GM12878 (cell line): ENCODE measurements at regions not wholly inside any gene's neighbourhood (a gene's known extent, or its start where the extent isn't known, plus 50 kb on each side); places are given as distances from the start of the nearest gene placed in this dataset.
A peak's percentile ranks its signal among the peaks of the same experiment; 100 is the strongest.

ENCODE experiments used
- ATAC-seq: fragments of 200-7000 bp; cut with Tn5 transposase; 3 replicates; pipeline ENCODE4 v1.9.1; 2020; ENCODE audit warnings: mild to moderate bottlenecking, moderate library complexity
- BruUV-seq: library from RNA; stranded (reverse); fragments of 400-500 nt; replicated peaks from 2 replicates; lab custom pipeline; 2021; lab: Mats Ljungman, UMichigan
- CTCF ChIA-PET: fragments of 300-600 bp; sonication (Branson Sonifier 250); formaldehyde crosslinking; extraction: SDS; loops from one replicate; lab custom pipeline; 2021; ENCODE audit warnings: inconsistent platforms; lab: Yijun Ruan, JAX
- POLR2A ChIA-PET: fragments of 350-600 bp; formaldehyde crosslinking; extraction: SDS; loops from one replicate; lab custom pipeline; 2021; ENCODE audit warnings: inconsistent platforms; lab: Charles Lee
- RAD21 ChIA-PET: fragments of 300-600 bp; sonication (Branson Sonifier 250); formaldehyde crosslinking; loops from one replicate; lab custom pipeline; 2023; ENCODE audit warnings: antibody characterized with exemption; ENCODE audit not compliant: unreplicated experiment; lab: Charles Lee
- SMC1A ChIA-PET: fragments of 300-600 bp; sonication (Branson Sonifier 250); formaldehyde crosslinking; loops from one replicate; lab custom pipeline; 2023; ENCODE audit not compliant: unreplicated experiment, uncharacterized antibody; lab: Charles Lee
- DNase-seq: peaks from one replicate; pipeline ENCODE4 v3.0.0-alpha.2; 2011; ENCODE audit warnings: low read depth, low spot score
- FAIRE-seq: peaks from 3 replicates; lab custom pipeline; 2011; peaks lifted over from hg19 to GRCh38; lab: Jason Lieb, UNC
- H2AFZ ChIP-seq: 2 replicates; pipeline ENCODE4 v1.6.0; 2011; ENCODE audit warnings: low read depth, low read length, control low read depth; ENCODE audit not compliant: control insufficient read depth
- H3K27ac ChIP-seq: 2 replicates; pipeline ENCODE4 v1.5.1; 2011; ENCODE audit warnings: control low read depth; ENCODE audit not compliant: control insufficient read depth, insufficient read depth
- H3K27me3 ChIP-seq, 2 experiments: replicated peaks in 1 of 2; 2 replicates each; pipeline versions ENCODE4 v1.6.0 to v1.6.1; 2011; ENCODE audit warnings: low read length in 1 of 2; ENCODE audit not compliant: control insufficient read depth in 2 of 2, insufficient read depth in 2 of 2
- H3K36me3 ChIP-seq, 2 experiments: 2 replicates each; pipeline ENCODE4 v1.5.1; 2011; ENCODE audit warnings: low read length in 1 of 2; ENCODE audit not compliant: control insufficient read depth in 2 of 2, insufficient read depth in 2 of 2
- H3K4me1 ChIP-seq: 2 replicates; pipeline ENCODE4 v1.6.1; 2011; ENCODE audit warnings: mild to moderate bottlenecking, low read length, moderate library complexity, mixed read lengths; ENCODE audit not compliant: control insufficient read depth, insufficient read depth
- H3K4me2 ChIP-seq: 2 replicates; pipeline ENCODE4 v1.6.0; 2011; ENCODE audit warnings: control low read depth; ENCODE audit not compliant: control insufficient read depth, insufficient read depth
- H3K4me3 ChIP-seq: fragments of 200-600 bp; sonication (generic); 2 replicates; pipeline ENCODE4 v1.5.1; 2016
- H3K79me2 ChIP-seq: 2 replicates; pipeline ENCODE4 v1.6.0; 2011; ENCODE audit warnings: low read length; ENCODE audit not compliant: control insufficient read depth, insufficient read depth
- H3K9ac ChIP-seq: 2 replicates; pipeline ENCODE4 v1.8.0; 2011; ENCODE audit warnings: low read length, control low read depth, mixed read lengths; ENCODE audit not compliant: control insufficient read depth, insufficient read depth
- H3K9me3 ChIP-seq: replicated peaks from 3 replicates; pipeline ENCODE4 v1.5.1; 2011; ENCODE audit warnings: mild to moderate bottlenecking, low read length; ENCODE audit not compliant: control insufficient read depth, insufficient read depth
- H4K20me1 ChIP-seq: 2 replicates; pipeline ENCODE4 v1.6.0; 2011; ENCODE audit not compliant: control insufficient read depth, insufficient read depth
- BCL11A ChIP-seq: IDR thresholded peaks from 2 replicates; pipeline ENCODE4 v1.6.1; 2011; ENCODE audit warnings: low read depth, low read length
- CREB1 ChIP-seq: IDR thresholded peaks from 2 replicates; pipeline ENCODE4 v1.6.1; 2012; ENCODE audit warnings: low read depth, mild to moderate bottlenecking, inconsistent platforms
- IRF4 ChIP-seq: IDR thresholded peaks from 2 replicates; pipeline ENCODE4 v1.6.1; 2011; ENCODE audit warnings: low read depth, low read length
- JUNB ChIP-seq: IDR thresholded peaks from 2 replicates; pipeline ENCODE4 v1.6.1; 2016; ENCODE audit warnings: antibody characterized with exemption, mild to moderate bottlenecking
- KLF5 ChIP-seq: fragments of 450-650 bp; IDR thresholded peaks from 2 replicates; pipeline ENCODE4 v1.6.1; 2014; ENCODE audit warnings: mild to moderate bottlenecking; ENCODE audit not compliant: partially characterized antibody
- MTA2 ChIP-seq: fragments of 450-650 bp; IDR thresholded peaks from 2 replicates; pipeline ENCODE4 v1.6.1; 2016; ENCODE audit warnings: low read depth, mild to moderate bottlenecking, moderate library complexity
- MXI1 ChIP-seq: fragments of 150-350 bp; IDR thresholded peaks from 2 replicates; pipeline ENCODE4 v1.6.1; 2011; ENCODE audit warnings: low read depth, mild to moderate bottlenecking, inconsistent platforms, low read length, improper control_type of control experiment
- RUNX3 ChIP-seq: IDR thresholded peaks from 2 replicates; pipeline ENCODE4 v1.6.1; 2012; ENCODE audit warnings: low read length, inconsistent platforms
- WGBS: methylation state at CpG from one replicate; pipeline ENCODE4 v1.1.6; 2016; ENCODE audit warnings: low lambda C conversion rate; ENCODE audit not compliant: insufficient replicate concordance, insufficient coverage; ENCODE audit errors: missing lambda C conversion rate; 5-methylcytosine and 5-hydroxymethylcytosine counted together
- in situ Hi-C: fragments of 300-500 bp; cut with MboI; formaldehyde crosslinking; loops from 9 replicates; pipeline ENCODE4 v1.14.3; 2018; ENCODE audit warnings: mixed read lengths
- intact Hi-C: fragments of 100-400 bp; cut with micrococcal nuclease; formaldehyde crosslinking; loops from one replicate; pipeline ENCODE4 v1.14.2; 2022; ENCODE audit not compliant: unreplicated experiment
- TF ChIP-seq, protein P1 (sequence below): fragments of 450-650 bp; formaldehyde crosslinking; IDR thresholded peaks from 2 replicates; pipeline ENCODE4 v1.4.0; 2020; ENCODE audit warnings: mild to moderate bottlenecking, moderate library complexity
- TF ChIP-seq, protein P2 (sequence below): fragments of 450-650 bp; IDR thresholded peaks from 2 replicates; pipeline ENCODE4 v1.6.1; 2018; ENCODE audit warnings: borderline replicate concordance, mild to moderate bottlenecking; ENCODE audit not compliant: partially characterized antibody
- TF ChIP-seq, protein P3 (sequence below): IDR thresholded peaks from 2 replicates; pipeline ENCODE4 v1.6.1; 2011; ENCODE audit warnings: low read depth, low read length, improper control_type of control experiment, borderline replicate concordance
- TF ChIP-seq, protein P4 (sequence below): fragments of 450-650 bp; IDR thresholded peaks from 2 replicates; pipeline ENCODE4 v1.6.1; 2017; ENCODE audit warnings: mild to moderate bottlenecking, moderate library complexity

DNA sequence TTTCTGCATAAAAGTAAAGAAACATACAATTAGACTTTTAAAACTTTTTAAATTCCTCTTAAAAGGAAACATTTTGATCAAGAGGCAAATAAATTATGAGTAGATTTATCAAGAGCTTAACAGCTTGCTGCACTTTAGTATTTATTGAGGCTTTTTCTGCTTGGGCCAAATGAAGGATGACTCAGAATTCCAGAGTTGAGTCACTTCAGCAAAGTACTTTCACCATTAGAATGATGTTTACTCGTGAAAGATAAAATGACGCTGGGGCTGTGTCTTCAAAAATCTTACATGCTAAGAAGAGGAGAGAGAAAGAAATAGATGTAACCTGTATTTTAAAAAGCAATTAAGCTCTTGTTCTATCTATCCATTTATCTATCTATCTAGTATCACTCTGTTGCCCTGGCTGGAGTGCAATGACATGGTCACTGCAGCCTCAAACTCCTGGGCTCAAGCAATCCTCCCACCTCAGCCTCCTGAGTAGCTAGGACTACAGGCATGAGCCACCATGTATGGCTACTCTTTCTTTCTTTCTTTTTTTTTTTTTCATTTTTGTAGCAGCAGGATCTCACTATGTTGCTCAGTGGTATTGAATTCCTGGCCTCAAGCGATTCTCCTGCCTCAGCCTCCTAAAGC, 75.3 kb upstream of the RIOK3 start:
- no TSS peak for BruUV-seq
- no peak overlapping the region for H3K9ac ChIP-seq
- TF ChIP-seq, protein P1, sequence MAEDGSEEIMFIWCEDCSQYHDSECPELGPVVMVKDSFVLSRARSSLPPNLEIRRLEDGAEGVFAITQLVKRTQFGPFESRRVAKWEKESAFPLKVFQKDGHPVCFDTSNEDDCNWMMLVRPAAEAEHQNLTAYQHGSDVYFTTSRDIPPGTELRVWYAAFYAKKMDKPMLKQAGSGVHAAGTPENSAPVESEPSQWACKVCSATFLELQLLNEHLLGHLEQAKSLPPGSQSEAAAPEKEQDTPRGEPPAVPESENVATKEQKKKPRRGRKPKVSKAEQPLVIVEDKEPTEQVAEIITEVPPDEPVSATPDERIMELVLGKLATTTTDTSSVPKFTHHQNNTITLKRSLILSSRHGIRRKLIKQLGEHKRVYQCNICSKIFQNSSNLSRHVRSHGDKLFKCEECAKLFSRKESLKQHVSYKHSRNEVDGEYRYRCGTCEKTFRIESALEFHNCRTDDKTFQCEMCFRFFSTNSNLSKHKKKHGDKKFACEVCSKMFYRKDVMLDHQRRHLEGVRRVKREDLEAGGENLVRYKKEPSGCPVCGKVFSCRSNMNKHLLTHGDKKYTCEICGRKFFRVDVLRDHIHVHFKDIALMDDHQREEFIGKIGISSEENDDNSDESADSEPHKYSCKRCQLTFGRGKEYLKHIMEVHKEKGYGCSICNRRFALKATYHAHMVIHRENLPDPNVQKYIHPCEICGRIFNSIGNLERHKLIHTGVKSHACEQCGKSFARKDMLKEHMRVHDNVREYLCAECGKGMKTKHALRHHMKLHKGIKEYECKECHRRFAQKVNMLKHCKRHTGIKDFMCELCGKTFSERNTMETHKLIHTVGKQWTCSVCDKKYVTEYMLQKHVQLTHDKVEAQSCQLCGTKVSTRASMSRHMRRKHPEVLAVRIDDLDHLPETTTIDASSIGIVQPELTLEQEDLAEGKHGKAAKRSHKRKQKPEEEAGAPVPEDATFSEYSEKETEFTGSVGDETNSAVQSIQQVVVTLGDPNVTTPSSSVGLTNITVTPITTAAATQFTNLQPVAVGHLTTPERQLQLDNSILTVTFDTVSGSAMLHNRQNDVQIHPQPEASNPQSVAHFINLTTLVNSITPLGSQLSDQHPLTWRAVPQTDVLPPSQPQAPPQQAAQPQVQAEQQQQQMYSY (CRISPR knock-in tag): no peak
- TF ChIP-seq JUNB (peak; percentile 97), IRF4 (peak; percentile 73; the same call in 1 of the 2 replicates), CREB1 (peak; percentile 50; the same call in 1 of the 2 replicates), MTA2 (peak; percentile 53; the same call in 1 of the 2 replicates), BCL11A (peak; percentile 15; the same call in 1 of the 2 replicates), RUNX3 (peak; percentile 21; the same call in 1 of the 2 replicates), KLF5 (no peak), MXI1 (no peak)
- TF ChIP-seq, protein P2, sequence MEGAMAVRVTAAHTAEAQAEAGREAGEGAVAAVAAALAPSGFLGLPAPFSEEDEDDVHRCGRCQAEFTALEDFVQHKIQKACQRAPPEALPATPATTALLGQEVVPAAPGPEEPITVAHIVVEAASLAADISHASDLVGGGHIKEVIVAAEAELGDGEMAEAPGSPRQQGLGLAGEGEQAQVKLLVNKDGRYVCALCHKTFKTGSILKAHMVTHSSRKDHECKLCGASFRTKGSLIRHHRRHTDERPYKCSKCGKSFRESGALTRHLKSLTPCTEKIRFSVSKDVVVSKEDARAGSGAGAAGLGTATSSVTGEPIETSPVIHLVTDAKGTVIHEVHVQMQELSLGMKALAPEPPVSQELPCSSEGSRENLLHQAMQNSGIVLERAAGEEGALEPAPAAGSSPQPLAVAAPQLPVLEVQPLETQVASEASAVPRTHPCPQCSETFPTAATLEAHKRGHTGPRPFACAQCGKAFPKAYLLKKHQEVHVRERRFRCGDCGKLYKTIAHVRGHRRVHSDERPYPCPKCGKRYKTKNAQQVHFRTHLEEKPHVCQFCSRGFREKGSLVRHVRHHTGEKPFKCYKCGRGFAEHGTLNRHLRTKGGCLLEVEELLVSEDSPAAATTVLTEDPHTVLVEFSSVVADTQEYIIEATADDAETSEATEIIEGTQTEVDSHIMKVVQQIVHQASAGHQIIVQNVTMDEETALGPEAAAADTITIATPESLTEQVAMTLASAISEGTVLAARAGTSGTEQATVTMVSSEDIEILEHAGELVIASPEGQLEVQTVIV: no peak
- TF ChIP-seq, protein P3, sequence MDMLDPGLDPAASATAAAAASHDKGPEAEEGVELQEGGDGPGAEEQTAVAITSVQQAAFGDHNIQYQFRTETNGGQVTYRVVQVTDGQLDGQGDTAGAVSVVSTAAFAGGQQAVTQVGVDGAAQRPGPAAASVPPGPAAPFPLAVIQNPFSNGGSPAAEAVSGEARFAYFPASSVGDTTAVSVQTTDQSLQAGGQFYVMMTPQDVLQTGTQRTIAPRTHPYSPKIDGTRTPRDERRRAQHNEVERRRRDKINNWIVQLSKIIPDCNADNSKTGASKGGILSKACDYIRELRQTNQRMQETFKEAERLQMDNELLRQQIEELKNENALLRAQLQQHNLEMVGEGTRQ: no peak
- TF ChIP-seq, protein P4, sequence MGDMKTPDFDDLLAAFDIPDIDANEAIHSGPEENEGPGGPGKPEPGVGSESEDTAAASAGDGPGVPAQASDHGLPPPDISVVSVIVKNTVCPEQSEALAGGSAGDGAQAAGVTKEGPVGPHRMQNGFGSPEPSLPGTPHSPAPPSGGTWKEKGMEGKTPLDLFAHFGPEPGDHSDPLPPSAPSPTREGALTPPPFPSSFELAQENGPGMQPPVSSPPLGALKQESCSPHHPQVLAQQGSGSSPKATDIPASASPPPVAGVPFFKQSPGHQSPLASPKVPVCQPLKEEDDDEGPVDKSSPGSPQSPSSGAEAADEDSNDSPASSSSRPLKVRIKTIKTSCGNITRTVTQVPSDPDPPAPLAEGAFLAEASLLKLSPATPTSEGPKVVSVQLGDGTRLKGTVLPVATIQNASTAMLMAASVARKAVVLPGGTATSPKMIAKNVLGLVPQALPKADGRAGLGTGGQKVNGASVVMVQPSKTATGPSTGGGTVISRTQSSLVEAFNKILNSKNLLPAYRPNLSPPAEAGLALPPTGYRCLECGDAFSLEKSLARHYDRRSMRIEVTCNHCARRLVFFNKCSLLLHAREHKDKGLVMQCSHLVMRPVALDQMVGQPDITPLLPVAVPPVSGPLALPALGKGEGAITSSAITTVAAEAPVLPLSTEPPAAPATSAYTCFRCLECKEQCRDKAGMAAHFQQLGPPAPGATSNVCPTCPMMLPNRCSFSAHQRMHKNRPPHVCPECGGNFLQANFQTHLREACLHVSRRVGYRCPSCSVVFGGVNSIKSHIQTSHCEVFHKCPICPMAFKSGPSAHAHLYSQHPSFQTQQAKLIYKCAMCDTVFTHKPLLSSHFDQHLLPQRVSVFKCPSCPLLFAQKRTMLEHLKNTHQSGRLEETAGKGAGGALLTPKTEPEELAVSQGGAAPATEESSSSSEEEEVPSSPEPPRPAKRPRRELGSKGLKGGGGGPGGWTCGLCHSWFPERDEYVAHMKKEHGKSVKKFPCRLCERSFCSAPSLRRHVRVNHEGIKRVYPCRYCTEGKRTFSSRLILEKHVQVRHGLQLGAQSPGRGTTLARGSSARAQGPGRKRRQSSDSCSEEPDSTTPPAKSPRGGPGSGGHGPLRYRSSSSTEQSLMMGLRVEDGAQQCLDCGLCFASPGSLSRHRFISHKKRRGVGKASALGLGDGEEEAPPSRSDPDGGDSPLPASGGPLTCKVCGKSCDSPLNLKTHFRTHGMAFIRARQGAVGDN: no peak

More for the DNA sequence above, 75.3 kb upstream of the RIOK3 start:
- no peak overlapping the region for H2AFZ ChIP-seq
- no peaks in the 10 kb centered on the region for H3K79me2 ChIP-seq
- ATAC-seq (peak; percentile 88), FAIRE-seq (peak; percentile 73), DNase-seq (peak; percentile 39)
- POLR2A ChIA-PET: interaction anchor here (0.9 to 1.0 kb wide), 2 partner anchors 14 to 244 kb away, joined by 3 read pairs; no protein-coding TSS in a partner anchor
- CTCF ChIA-PET: interaction anchor here (0.6 to 3.9 kb wide), 16 partner anchors 11 to 579 kb away, joined by 3 to 39 read pairs (median 8); no protein-coding TSS in a partner anchor
- RAD21 ChIA-PET: interaction anchor here (1.0 to 5.6 kb wide), 4 partner anchors 18 to 245 kb away, joined by 3 to 31 read pairs (median 6); no protein-coding TSS in a partner anchor
- H3K4me2 ChIP-seq: peak overlapping the region; percentile 15; the same call in 1 of the 2 replicates
- H4K20me1 ChIP-seq: no peaks in the 10 kb centered on the region
- H3K9me3 ChIP-seq: no peaks in the 10 kb centered on the region
- WGBS: 36% methylated on average over 3 of the region's 3 CpGs
- in situ Hi-C loops: no loop called here
- H3K27me3 ChIP-seq: no peaks in the 10 kb centered on the region
- no peaks in the 10 kb centered on the region; a peak in 2 of 4 replicates for H3K36me3 ChIP-seq
- H3K4me1 ChIP-seq: peaks cover 2% of the 10 kb centered on the region; the same call in 1 of the 2 replicates
- H3K27ac ChIP-seq: no peak overlapping the region
- SMC1A ChIA-PET: interaction anchor here (0.6 to 3.0 kb wide), 10 partner anchors 16 to 400 kb away, joined by 3 to 12 read pairs (median 3); partner anchors contain the start of gene CABLES1
- H3K4me3 ChIP-seq: no peak overlapping the region
- intact Hi-C loops: no loop called here
